GM18870 (cell line): ENCODE measurements at regions not wholly inside any gene's neighbourhood (a gene's known extent, or its start where the extent isn't known, plus 50 kb on each side); places are given as distances from the start of the nearest gene placed in this dataset.
"Not testable (repeated sequence)": the region's sequence is repeated elsewhere in the genome, so short reads cannot be mapped to it uniquely, and the experiment has no call there.

Source experiments
- ATAC-seq: cut with Tn5 transposase; IDR thresholded peaks from one replicate; pipeline ENCODE4 v1.9.1; 2021; ENCODE audit warnings: moderate library complexity; ENCODE audit not compliant: unreplicated experiment

- no peak for ATAC-seq
These were observed 128.6 kb downstream of the RGPD3 start for GRCh38 chr2:106339609-106340008.

GRCh38 chr2:106339132-106339531 is 129.1 kb downstream of the RGPD3 start:
- no peak for ATAC-seq

- no peak for ATAC-seq
These were observed 130.2 kb downstream of the RGPD3 start for GRCh38 chr2:106338043-106338442.

GRCh38 chr2:106336737-106337136 is 131.5 kb downstream of the RGPD3 start:
- ATAC-seq = no peak

- ATAC-seq = no peak
These were observed 132.1 kb downstream of the RGPD3 start for GRCh38 chr2:106336108-106336507.

GRCh38 chr2:106334802-106335201 is 133.4 kb downstream of the RGPD3 start:
- no peak for ATAC-seq

- ATAC-seq = not testable (repeated sequence)
These were observed 134.8 kb downstream of the RGPD3 start for GRCh38 chr2:106333253-106333873.

GRCh38 chr2:106332054-106332453 is 136.2 kb downstream of the RGPD3 start:
- ATAC-seq = no peak

- ATAC-seq = not testable (repeated sequence)
These were observed 136.5 kb upstream of the UXS1 start for GRCh38 chr2:106330384-106331261.

- ATAC-seq = no peak
These were observed 129.4 kb upstream of the UXS1 start for GRCh38 chr2:106323337-106324013.

- ATAC-seq = no peak
These were observed 128.2 kb upstream of the UXS1 start for GRCh38 chr2:106322281-106322680.

- not testable (repeated sequence) for ATAC-seq
These were observed 126.3 kb upstream of the UXS1 start for GRCh38 chr2:106320439-106320838.

- no peak for ATAC-seq
These were observed 122.8 kb upstream of the UXS1 start for GRCh38 chr2:106316915-106317314.

- ATAC-seq = no peak
These were observed 120.3 kb upstream of the UXS1 start for GRCh38 chr2:106314444-106314843.

- ATAC-seq = no peak
These were observed 116.9 kb upstream of the UXS1 start for GRCh38 chr2:106311041-106311370.

- ATAC-seq = peak; percentile 83
These were observed 113.8 kb upstream of the UXS1 start for GRCh38 chr2:106307860-106308259.

GRCh38 chr2:106306387-106306786 is 112.3 kb upstream of the UXS1 start:
- ATAC-seq = no peak

- no peak for ATAC-seq
These were observed 110.6 kb upstream of the UXS1 start for GRCh38 chr2:106304612-106305184.

- ATAC-seq = no peak
These were observed 105.6 kb upstream of the UXS1 start for GRCh38 chr2:106299696-106300095.

GRCh38 chr2:106296182-106296815 is 102.2 kb upstream of the UXS1 start:
- ATAC-seq = no peak

GRCh38 chr2:106294182-106294581 is 100.1 kb upstream of the UXS1 start:
- no peak for ATAC-seq
